ENCODE measurements at regions not wholly inside any gene's neighbourhood (a gene's known extent, or its start where the extent isn't known, plus 50 kb on each side); places are given as distances from the start of the nearest gene placed in this dataset.

DNA sequence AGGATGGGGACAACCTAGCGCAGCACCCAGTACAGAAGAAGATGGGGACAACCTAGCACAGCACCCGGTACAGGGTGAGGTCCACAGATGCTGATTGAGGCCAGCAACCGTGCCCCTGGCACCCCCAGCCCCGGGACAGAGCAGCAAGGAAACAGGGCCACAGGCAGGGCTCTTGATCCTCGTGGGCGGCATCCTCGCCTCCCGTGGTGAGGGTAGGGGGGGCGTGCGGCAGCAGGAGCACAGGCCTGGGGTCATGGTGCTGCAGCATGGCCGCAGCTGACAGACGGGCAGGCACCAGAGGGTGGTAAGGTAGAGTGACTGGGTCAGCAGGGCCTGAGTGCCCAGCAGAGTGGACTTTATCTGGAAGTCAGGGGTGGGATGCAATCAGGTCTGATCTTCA is 89.5 kb downstream of the HMX1 start:
- Mint-ChIP-seq H3K4me1 (ENCODE audit: unreplicated experiment) (no peaks in the 10 kb centered on the region), H3K27ac (no peak overlapping the region), H3K9me3 (no peaks in the 10 kb centered on the region), H3K27me3 (peaks cover 15% of the 10 kb centered on the region), H3K4me3 (no peak overlapping the region), H3K36me3 (no peaks in the 10 kb centered on the region)
- DNase-seq (ENCODE audit: extremely low spot score, unreplicated experiment): no peak
- TF ChIP-seq, protein P1, sequence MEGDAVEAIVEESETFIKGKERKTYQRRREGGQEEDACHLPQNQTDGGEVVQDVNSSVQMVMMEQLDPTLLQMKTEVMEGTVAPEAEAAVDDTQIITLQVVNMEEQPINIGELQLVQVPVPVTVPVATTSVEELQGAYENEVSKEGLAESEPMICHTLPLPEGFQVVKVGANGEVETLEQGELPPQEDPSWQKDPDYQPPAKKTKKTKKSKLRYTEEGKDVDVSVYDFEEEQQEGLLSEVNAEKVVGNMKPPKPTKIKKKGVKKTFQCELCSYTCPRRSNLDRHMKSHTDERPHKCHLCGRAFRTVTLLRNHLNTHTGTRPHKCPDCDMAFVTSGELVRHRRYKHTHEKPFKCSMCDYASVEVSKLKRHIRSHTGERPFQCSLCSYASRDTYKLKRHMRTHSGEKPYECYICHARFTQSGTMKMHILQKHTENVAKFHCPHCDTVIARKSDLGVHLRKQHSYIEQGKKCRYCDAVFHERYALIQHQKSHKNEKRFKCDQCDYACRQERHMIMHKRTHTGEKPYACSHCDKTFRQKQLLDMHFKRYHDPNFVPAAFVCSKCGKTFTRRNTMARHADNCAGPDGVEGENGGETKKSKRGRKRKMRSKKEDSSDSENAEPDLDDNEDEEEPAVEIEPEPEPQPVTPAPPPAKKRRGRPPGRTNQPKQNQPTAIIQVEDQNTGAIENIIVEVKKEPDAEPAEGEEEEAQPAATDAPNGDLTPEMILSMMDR (conservative IDR thresholded peaks at IDR 0.05): no peak

DNA sequence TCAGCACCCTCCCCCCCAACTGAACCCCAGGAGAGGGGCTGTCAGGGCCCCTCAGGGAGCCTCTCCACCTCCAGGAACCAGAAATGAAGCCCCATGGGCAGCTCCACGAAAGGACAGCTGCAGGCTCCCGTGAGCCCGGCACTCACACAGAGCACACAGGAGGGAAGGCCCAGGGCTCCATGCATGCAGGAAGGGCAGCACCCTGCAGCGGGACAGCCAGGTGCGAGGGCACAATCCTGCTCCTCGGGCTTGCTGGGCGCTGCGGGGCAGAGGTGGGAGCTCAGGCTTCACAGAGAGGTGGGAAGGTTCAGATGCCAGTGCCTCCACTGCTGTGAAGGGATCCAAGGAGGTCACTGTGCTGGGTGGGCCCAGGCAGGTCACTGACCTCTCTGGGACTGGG is 90.0 kb downstream of the HMX1 start:
- no peak overlapping the region for H3K4me3 Mint-ChIP-seq
- no peak for DNase-seq (ENCODE audit: extremely low spot score, unreplicated experiment)
- TF ChIP-seq, protein P1 (conservative IDR thresholded peaks at IDR 0.05): no peak
- no peaks in the 10 kb centered on the region for H3K36me3 Mint-ChIP-seq
- peaks cover 10% of the 10 kb centered on the region for H3K27me3 Mint-ChIP-seq
- H3K27ac Mint-ChIP-seq: no peak overlapping the region
- no peaks in the 10 kb centered on the region for H3K4me1 Mint-ChIP-seq (ENCODE audit: unreplicated experiment)
- H3K9me3 Mint-ChIP-seq: no peaks in the 10 kb centered on the region

DNA sequence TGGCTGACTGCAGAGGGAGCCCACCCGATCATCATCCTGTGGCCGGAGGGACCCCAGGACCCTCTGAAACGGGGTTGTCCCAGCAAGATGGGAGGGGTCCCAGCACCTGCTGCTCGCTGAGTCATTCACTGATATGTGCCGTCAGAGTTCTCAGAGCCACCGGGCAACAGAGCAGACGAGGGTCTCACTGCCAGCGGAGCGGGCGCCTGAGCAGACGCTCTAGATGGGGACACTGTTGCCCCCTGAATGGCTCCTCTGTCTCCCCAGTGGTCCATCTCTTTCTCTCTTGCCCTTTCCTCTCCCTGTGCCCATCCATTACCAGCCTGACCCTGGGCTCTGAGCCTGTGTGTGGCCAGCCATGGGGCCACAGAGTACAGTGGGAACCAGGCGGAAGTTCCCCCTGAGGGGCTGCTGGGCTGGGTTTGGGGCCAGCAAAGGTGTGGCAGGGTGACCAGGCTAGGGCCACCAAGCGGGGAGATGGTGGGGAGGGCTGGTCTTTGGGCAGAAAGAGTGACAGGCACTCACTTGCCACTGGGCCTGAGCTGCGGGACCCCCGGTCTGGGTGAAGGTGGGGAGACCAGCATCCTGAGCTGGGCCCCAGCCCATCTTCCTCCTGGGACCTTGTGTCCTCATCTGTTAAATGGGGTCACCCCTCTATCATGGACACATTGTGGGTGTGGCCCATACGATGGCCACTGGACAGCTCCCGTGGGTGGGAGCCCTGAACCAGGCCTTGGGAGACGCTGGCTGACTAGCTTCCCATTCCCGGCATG is 90.9 kb downstream of the HMX1 start:
- TF ChIP-seq, protein P1 (conservative IDR thresholded peaks at IDR 0.05): no peak
- no peak overlapping the region for H3K27ac Mint-ChIP-seq
- H3K4me3 Mint-ChIP-seq: no peak overlapping the region
- H3K4me1 Mint-ChIP-seq (ENCODE audit: unreplicated experiment): no peaks in the 10 kb centered on the region
- peaks cover 10% of the 10 kb centered on the region for H3K27me3 Mint-ChIP-seq
- no peaks in the 10 kb centered on the region for H3K9me3 Mint-ChIP-seq
- H3K36me3 Mint-ChIP-seq: no peaks in the 10 kb centered on the region
- no peak for DNase-seq (ENCODE audit: extremely low spot score, unreplicated experiment)

DNA sequence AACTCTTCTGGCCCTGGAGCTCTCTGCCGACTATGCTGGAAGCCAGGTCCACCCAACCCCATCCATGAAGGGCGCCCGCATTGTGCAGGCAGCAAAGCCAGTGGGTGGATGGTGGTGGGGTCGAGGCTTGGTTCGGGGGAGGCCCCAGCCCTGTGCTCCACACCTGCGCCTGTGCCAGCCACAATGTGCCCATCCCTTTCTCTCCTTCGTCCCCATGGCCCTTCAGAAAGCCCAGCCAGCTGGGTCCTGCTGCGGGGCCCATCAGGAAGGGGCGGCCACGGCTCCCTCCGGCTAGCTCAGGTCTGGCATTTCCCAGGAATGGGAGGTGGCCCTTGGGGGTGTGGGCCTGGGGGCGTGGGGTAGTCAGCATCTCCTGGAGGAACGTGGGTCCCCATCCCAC is 91.6 kb downstream of the HMX1 start:
- H3K27me3 Mint-ChIP-seq: peaks cover 11% of the 10 kb centered on the region
- TF ChIP-seq, protein P1 (conservative IDR thresholded peaks at IDR 0.05): no peak
- H3K36me3 Mint-ChIP-seq: no peaks in the 10 kb centered on the region
- no peak overlapping the region for H3K4me3 Mint-ChIP-seq
- no peaks in the 10 kb centered on the region for H3K4me1 Mint-ChIP-seq (ENCODE audit: unreplicated experiment)
- no peak for DNase-seq (ENCODE audit: extremely low spot score, unreplicated experiment)
- no peaks in the 10 kb centered on the region for H3K9me3 Mint-ChIP-seq
- H3K27ac Mint-ChIP-seq: no peak overlapping the region

DNA sequence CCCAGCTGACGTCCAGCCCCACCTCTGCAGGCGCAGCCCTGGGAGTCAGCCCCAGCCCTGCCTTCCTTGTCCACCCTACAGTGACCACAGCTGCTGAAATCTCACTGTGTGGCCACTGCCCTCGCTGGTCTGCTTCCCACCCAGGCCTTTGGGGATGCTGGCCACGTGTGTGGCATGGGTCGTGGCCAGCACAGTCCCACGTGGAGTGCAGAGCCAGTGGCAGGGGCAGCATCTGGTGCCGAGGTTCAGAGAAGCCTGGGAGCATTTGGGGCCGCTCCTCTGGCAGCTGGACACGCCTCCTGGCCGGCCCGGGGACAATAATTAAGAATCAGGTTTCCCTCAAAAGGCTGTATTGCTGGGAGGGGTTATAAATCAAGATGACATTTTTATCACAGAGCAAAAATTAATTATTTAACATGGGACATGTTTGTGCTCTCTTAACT is 92.1 kb downstream of the HMX1 start:
- no peak for DNase-seq (ENCODE audit: extremely low spot score, unreplicated experiment)
- peaks cover 2% of the 10 kb centered on the region for H3K4me1 Mint-ChIP-seq (ENCODE audit: unreplicated experiment)
- TF ChIP-seq, protein P1 (conservative IDR thresholded peaks at IDR 0.05): no peak
- no peak overlapping the region for H3K4me3 Mint-ChIP-seq
- peaks cover 16% of the 10 kb centered on the region for H3K27me3 Mint-ChIP-seq
- H3K36me3 Mint-ChIP-seq: no peaks in the 10 kb centered on the region
- no peaks in the 10 kb centered on the region for H3K9me3 Mint-ChIP-seq
- H3K27ac Mint-ChIP-seq: no peak overlapping the region
